OCI-M2 (cell line): ENCODE measurements at regions not wholly inside any gene's neighbourhood (a gene's known extent, or its start where the extent isn't known, plus 50 kb on each side); places are given as distances from the start of the nearest gene placed in this dataset.

Source experiments
- DNase-seq: peaks from one replicate; lab custom pipeline; 2025; ENCODE audit not compliant: unreplicated experiment; lab: John Stamatoyannopoulos, UW

GRCh38 chr15:35764661-35765519 is 218.9 kb upstream of the DPH6 start:
- no peak for DNase-seq

- DNase-seq: no peak
These were observed 223.0 kb upstream of the DPH6 start for GRCh38 chr15:35768949-35769348.

- DNase-seq: no peak
These were observed 223.7 kb upstream of the DPH6 start for GRCh38 chr15:35769656-35770055.

- no peak for DNase-seq
These were observed 225.9 kb upstream of the DPH6 start for GRCh38 chr15:35771746-35772442.

- DNase-seq: no peak
These were observed 228.7 kb upstream of the DPH6 start for GRCh38 chr15:35774653-35775052.

- DNase-seq: no peak
These were observed 229.5 kb upstream of the DPH6 start for GRCh38 chr15:35775471-35775870.

GRCh38 chr15:35777061-35777460 is 231.1 kb upstream of the DPH6 start:
- no peak for DNase-seq

- DNase-seq: no peak
These were observed 237.2 kb upstream of the DPH6 start for GRCh38 chr15:35783203-35783602.

- DNase-seq: no peak
These were observed 238.8 kb upstream of the DPH6 start for GRCh38 chr15:35784745-35785144.

GRCh38 chr15:35810007-35810406 is 264.0 kb upstream of the DPH6 start:
- no peak for DNase-seq

- DNase-seq: no peak
These were observed 267.6 kb upstream of the DPH6 start for GRCh38 chr15:35813573-35813972.

GRCh38 chr15:35818846-35819245 is 272.9 kb upstream of the DPH6 start:
- DNase-seq: no peak

GRCh38 chr15:35822153-35822552 is 276.2 kb upstream of the DPH6 start:
- DNase-seq: no peak

- no peak for DNase-seq
These were observed 281.2 kb upstream of the DPH6 start for GRCh38 chr15:35827141-35827540.

GRCh38 chr15:35827911-35828310 is 281.9 kb upstream of the DPH6 start:
- DNase-seq: no peak

GRCh38 chr15:35833581-35833980 is 287.6 kb upstream of the DPH6 start:
- DNase-seq: no peak

GRCh38 chr15:35834216-35834830 is 288.4 kb upstream of the DPH6 start:
- no peak for DNase-seq

- DNase-seq: no peak
These were observed 288.9 kb upstream of the DPH6 start for GRCh38 chr15:35834866-35835265.

GRCh38 chr15:35838424-35839111 is 292.6 kb upstream of the DPH6 start:
- no peak for DNase-seq

- DNase-seq: no peak
These were observed 296.7 kb upstream of the DPH6 start for GRCh38 chr15:35842631-35843030.

- no peak for DNase-seq
These were observed 297.5 kb upstream of the DPH6 start for GRCh38 chr15:35843498-35843897.
